GM23338 (cell line): ENCODE measurements at regions not wholly inside any gene's neighbourhood (a gene's known extent, or its start where the extent isn't known, plus 50 kb on each side); places are given as distances from the start of the nearest gene placed in this dataset.

Experiments used
- ETS1 ChIP-seq: IDR thresholded peaks from 2 replicates; pipeline ENCODE4 v1.6.1; 2016; ENCODE audit warnings: antibody characterized with exemption
- EZH2 ChIP-seq: fragments of 200-600 bp; sonication (generic); IDR thresholded peaks from one replicate; pipeline ENCODE4 v1.8.0; 2017; ENCODE audit warnings: antibody characterized with exemption, mild to moderate bottlenecking, low read depth; ENCODE audit not compliant: unreplicated experiment
- EZH2phosphoT487 ChIP-seq: fragments of 200-600 bp; sonication (generic); IDR thresholded peaks from one replicate; pipeline ENCODE4 v1.8.1; 2018; ENCODE audit warnings: antibody characterized with exemption; ENCODE audit not compliant: unreplicated experiment
- JUNB ChIP-seq: IDR thresholded peaks from one replicate; pipeline ENCODE4 v1.6.1; 2016; ENCODE audit warnings: antibody characterized with exemption; ENCODE audit not compliant: unreplicated experiment
- REST ChIP-seq: IDR thresholded peaks from one replicate; pipeline ENCODE4 v1.6.1; 2018; ENCODE audit warnings: antibody characterized with exemption; ENCODE audit not compliant: unreplicated experiment
- STAT1 ChIP-seq: IDR thresholded peaks from one replicate; pipeline ENCODE4 v1.6.1; 2016; ENCODE audit warnings: antibody characterized with exemption; ENCODE audit not compliant: unreplicated experiment
- ZNF114 ChIP-seq: fragments of 250-450 bp; sonication (Bioruptor Pico); IDR thresholded peaks from 2 replicates; pipeline ENCODE4 v1.5.0; 2020; ENCODE audit warnings: mild to moderate bottlenecking, moderate library complexity
- ZNF331 ChIP-seq: fragments of 250-450 bp; sonication (Bioruptor Pico); IDR thresholded peaks from 2 replicates; pipeline ENCODE4 v1.5.0; 2020; ENCODE audit warnings: low read depth, mild to moderate bottlenecking, moderate library complexity
- ZNF462 ChIP-seq: fragments of 250-450 bp; sonication (Bioruptor Pico); IDR thresholded peaks from 2 replicates; pipeline ENCODE4 v1.5.0; 2020; ENCODE audit warnings: mild to moderate bottlenecking, moderate library complexity

- TF ChIP-seq ZNF462 (no peak), STAT1 (no peak), ZNF331 (CRISPR knock-in tag) (no peak), EZH2 (no peak), EZH2phosphoT487 (no peak), JUNB (no peak), ETS1 (no peak), REST (no peak), ZNF114 (CRISPR knock-in tag) (no peak)
These were observed 1279.0 kb upstream of the MAP3K7 start (continued) for GRCh38 chr6:91865889-91866288.
